Activated CD4-positive, CD25-positive, alpha-beta regulatory T cell treated with anti-CD3 and anti-CD28 coated beads, Interleukin-2, amount 50 U/mL, for 24 hours (primary cell): ENCODE measurements at regions not wholly inside any gene's neighbourhood (a gene's known extent, or its start where the extent isn't known, plus 50 kb on each side); places are given as distances from the start of the nearest gene placed in this dataset.
"Not testable (repeated sequence)": the region's sequence is repeated elsewhere in the genome, so short reads cannot be mapped to it uniquely, and the experiment has no call there.

Source experiments
- ATAC-seq, 2 donors: fragments of 150-1000 bp; cut with Tn5 transposase; one replicate each; pipeline ENCODE4 v1.10.0; 2021; ENCODE audit warnings: mild to moderate bottlenecking in 1 of 2, moderate library complexity in 1 of 2

DNA sequence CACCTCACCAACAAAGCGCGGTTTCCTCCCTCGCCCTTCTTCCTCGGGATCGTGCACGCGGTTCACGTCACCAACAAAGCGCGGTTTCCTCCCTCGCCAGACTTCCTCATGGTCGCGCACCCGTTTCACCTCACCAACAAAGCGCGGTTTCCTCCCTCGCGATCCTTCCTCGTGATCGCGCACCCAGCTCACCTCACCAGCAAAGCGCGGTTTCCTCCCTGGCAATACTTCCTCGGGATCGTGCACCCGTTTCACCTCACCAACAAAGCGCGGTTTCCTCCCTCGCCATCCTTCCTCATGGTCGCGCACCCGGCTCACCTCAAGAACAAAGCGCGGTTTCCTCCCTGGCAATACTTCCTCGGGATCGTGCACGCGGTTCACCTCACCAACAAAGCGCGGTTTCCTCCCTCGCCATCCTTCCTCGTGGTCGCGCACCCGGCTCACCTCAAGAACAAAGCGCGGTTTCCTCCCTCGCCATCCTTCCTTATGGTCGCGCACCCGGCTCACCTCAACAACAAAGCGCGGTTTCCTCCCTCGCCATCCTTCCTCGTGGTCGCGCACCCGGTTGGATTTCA is 565.9 kb upstream of the PFKP start:
- not testable (repeated sequence) for ATAC-seq

DNA sequence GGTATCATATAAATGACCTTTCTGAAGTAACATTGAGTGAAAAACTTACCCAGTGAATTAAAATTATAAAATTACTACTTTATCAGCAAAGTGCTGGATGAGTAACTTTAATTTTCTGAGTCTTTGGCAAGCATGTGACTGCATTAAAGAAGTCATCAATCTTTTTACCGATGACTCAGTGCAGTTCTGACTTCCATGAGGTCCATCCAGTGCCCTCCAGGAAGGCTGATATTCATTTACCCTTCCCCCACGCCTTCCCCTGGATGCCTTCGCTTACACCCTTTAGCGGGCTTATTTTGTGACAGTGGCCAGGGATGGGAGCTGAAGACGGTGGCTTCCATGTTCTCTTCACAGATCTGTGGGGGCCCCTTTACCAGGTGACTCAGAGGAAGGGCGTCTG is 572.9 kb upstream of the PFKP start:
- ATAC-seq = no peak

DNA sequence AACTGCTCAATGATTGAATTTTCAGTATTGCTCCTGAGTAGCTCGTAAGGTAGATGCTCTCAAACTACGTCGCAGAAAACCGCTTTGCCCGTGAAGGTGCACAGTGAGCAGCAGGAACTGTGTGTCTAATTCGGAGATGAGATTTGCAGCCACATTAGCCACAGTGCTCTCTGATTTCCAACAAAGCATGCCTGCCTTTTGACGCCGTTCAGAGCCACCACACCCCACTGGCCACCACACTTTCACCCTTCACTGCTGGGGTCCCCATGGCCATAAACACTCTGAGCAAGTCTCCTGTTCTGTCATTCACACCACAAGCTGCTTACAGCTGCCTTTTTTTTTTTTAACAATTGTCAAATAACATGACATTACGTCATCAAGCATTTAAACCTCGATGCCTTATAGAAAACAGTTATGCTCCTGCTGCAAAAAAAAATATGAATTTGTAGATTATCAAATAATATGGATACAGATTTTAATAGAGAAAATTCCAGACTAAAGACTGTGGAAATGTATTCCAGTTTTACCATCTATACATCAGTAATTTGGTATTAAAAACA is 578.8 kb upstream of the PFKP start:
- ATAC-seq = no peak

DNA sequence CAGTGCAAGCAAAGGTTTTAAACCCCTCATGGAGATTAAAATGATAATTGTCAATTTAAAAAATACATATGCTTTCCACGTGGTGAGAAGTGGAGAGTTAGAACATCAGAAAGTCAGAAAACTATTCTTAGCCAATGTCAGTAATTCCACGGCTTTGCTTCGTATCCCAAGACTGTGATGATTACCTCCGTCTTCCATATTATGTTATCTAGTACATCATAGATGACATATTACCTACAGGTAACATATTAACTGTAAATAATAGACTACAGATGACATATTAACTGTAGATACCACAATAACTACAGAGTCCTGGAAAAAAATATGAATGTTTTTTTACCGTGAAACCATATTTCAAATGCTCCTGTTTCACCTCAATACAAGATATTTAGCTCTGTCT is 579.4 kb upstream of the PFKP start:
- ATAC-seq = no peak

DNA sequence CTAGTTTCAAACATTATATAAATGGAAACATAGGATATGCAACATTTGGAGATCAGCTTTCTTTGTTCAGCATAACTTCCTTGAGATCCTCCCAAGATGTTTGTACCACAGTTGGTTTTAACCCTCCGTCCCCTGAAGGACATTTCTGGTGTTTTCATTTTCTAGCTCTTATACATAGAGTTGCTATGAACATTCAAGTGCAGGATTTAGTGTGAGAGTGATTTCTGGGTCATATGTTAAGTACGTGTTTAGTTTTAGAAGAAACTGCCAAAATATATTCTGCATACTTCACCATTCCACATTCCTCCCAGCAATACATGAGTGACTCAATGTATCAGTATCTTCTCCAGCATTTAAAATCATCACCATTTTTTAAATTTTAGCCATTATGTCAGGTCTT is 588.7 kb upstream of the PFKP start:
- ATAC-seq = no peak

DNA sequence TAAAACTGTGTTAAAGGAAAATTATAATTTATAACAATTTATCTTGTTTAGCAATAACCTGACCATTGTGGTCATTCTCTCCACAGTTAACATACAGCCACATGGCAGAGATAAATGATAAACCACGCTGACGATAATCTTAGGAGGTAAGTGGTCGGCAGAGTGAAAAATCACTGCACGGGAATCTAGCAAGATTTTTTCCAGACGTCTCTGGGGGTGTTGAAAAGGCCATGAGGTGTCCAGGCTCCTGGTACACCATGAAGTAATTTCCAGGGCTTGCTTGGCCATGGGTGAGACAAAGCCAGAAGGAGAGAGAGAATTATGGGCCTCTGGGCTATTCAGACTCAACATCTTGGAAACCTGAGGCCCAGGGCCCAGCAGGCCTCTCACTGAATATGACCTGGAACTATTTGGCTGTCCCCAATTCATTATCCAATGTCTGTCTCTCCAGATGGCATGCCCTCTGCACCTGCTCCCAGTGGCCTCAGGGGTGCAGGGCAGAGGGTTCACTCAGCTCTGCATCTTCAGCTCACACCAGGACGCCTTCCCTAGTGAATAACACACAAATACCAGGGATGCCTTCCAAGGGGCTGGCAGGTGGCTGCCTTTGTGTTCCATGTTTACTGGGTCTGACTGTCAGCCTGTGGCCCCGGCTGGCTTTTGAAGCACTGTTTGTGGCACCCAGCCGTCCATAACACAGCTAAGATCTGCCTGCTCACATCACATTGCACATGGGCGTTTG is 590.4 kb upstream of the PFKP start:
- ATAC-seq = no peak

DNA sequence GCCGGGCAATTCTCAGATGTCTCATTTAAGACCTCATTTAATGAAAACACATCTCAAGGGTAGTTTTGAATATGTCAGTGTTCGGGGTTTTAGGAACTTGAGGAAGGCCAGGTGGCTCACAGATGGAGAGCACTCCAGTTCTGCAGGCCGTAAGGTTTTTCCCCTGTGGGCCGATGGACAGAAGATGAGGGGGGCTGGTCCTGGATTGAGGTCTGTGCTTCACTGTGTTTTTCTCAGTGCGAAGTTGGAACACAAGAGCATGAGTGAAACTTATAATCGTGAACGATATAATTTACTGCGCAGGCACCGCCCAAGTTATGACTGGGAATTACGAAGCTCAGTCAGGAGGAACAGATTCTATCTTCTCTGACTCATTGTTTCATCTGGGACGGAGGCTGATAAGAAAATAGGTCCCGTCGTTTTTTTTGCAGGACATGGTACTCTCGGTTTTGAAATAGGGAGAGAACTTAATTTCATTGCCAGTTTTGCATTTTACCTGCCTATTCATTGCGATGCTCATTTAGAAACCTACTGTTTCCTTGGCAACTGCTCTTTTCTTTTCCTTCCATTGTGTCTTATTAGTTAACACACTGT is 591.0 kb upstream of the PFKP start:
- ATAC-seq = no peak

DNA sequence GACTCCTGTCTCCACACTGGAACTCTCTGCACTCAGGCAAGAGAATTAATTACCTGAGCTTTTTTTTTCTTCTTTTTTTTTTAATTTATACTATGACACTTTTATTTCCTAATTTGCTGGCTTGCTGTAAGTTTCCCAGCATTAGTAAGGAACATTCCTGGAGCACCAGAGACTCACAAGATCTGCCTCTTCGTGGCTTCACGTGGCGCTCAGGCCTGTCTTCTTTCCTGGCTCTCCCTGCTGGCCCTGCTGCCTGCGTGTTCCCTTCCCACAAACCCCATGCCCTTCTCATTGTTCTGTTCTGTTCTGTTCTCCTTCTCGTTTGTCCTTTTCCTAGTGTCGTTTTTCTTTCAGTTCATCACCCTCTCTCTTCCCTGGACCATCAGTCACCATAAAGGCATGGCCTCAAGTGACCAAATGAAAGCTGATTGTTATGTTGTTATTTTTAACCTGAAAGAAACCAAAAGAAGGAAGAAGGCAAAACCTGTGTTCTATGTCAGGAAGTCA is 591.6 kb upstream of the PFKP start:
- no peak for ATAC-seq

DNA sequence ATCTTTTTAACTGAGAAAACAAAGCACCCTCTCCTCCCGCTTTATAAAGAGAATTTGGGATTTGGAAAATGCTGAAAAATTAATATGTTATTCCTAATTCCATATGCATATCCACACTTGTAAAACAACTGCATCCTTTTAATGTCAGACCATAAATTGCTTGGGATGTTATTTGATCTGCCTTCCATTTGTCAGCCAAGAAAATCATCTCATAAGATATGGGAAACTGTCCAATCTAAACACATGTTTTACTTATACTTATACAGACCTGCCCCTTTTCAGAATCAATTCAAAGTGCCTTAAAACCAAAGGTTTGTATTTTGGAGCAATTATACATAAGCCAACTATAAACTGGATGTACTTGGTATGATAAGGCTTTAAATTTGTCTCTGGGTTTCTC is 595.5 kb upstream of the PFKP start:
- ATAC-seq = no peak

DNA sequence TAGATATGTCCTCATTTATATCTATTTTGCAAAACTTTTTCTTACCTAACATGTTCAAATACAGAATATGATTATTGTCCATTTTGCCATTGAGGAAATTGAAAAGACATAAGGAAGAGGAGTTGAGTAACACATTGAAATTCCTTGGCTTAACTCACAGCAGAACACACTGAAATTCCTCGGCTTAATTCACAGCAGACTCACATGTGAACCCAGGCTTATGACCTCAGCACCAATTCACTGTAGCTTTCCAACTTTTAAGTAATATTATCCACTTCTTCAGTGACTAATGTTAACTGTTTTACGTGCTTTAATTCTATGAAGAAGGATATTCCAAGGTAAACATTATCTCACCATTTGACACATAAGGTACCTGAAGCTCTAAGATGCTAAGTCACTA is 597.5 kb upstream of the PFKP start:
- no peak for ATAC-seq

DNA sequence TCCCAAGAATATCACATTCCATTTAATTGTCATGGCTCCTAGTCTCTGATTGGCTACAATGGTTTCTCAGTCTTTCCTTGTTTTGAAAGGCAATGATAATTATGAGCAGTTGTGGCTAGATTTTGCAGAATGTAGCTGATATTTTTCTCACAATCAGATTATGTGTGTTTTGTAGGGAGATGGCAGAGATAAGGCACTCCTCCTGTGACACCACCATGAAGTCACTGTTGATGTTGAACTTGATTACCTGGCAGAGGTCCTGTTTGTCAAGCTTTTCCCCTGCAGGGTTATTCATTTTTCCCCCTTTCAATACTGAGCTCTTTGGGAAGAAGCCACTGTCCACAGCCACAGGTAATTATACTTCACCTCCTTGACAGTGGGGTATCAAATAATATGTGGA is 602.9 kb upstream of the PFKP start:
- no peak for ATAC-seq

DNA sequence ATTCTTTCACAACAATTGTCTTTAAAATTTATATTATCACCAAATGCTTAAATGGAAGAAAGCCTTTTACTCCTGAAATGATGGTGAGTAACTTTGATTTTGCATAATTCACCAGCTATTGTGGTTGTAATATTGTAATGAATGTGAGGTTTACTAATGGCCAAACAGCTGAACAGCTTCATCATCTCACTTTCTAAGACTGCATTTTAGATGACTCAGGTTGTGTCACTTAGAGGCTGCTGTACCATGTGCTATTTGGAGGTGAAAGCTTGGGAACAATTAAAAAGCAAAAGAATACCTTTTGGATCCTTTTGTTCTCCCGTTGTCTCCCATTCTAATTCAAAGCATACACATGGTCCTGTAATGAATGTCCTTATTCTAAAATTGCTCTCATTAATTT is 604.0 kb upstream of the PFKP start:
- no peak for ATAC-seq

DNA sequence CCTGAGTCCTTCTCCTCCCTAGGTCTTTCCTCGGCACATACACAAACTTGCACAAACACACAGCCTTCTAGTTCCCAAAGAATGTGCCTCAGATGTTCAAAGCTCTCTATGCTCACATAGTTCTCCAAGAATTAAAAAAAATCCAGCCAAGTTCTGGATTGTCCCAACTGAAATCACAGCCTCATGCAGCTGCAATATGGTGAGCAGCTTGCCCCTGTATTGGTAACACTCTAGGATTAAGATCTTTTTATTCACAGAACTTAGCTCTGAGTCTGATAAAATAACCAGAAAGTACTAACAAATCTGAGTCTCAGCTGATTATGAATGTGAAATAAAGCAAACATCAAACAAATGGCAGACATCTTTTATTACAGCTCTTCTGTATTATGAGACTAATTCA is 604.8 kb upstream of the PFKP start:
- ATAC-seq = no peak

DNA sequence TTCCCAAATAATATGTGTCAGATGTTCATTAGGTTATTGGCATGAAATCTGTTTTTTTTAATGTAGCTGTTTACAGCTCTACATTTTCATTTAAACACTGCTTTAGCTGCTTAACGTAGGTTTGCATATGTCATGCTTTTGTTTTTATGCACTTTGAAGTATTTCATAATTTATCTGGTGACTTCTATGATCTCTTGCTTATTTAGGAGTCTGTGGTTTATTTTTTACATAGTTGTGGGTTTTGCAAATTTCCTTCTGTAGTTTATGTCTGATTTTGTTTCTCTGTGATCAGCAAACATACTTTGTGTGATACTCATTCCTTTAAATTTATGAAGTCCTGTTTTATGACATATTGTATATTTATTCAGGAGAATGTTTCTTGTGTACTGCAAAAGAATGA is 606.5 kb upstream of the PFKP start:
- ATAC-seq = no peak

DNA sequence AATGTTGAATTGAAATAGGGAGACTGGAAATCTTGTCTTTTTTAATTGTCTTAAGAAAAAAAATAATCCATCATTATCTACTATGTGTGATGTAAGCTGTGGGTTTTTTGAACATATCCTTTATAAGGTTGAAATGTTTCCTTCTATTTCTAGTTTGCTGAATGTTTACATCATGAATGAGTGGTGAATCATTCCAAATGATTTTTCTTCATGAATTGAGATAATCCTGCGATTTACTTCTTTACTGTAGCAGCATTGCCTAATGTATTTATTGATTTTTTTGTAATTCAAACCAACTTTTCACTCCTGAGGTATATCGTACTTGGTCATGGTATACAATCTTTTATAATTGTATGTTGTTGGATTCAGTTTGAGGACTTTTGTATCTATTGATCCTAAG is 607.6 kb upstream of the PFKP start:
- no peak for ATAC-seq

DNA sequence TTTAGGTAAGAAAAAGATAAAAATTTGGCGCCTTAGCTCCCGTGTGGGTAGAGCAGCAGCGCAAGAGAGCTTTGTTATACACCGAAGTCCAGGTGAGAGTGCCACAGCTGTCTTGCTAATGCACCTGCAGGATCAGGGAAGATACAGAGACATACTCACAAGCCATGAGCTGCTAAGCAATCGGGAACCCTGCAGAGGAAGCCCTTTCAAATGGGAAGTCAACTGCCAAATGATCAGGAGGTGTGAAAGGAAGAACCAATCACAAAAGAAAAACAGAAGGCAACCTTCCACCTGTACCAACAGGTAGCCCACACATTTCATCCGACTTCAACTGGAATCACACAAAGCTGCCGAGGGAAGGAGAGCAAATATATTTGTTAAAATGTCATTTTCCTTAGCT is 610.5 kb upstream of the PFKP start:
- ATAC-seq = no peak

DNA sequence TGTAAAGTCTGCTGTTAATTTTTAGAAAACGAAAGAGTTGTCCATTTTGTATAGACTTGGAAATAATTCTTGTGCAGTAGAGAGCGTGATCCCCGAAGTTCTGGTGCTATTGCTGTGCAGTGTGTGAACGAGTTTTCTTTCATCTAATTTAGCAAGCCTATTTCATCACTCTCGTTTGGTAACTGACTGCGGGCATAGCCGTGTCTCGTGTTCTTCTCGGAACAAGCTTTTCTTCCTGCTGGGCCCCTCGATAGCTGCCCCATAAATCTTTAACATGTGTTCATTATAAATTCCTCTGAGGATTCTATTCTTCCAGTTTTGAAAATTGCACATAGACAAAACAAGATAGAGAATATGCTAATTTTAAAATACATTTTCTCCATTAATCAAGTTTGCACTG is 622.0 kb upstream of the PFKP start:
- ATAC-seq = no peak

DNA sequence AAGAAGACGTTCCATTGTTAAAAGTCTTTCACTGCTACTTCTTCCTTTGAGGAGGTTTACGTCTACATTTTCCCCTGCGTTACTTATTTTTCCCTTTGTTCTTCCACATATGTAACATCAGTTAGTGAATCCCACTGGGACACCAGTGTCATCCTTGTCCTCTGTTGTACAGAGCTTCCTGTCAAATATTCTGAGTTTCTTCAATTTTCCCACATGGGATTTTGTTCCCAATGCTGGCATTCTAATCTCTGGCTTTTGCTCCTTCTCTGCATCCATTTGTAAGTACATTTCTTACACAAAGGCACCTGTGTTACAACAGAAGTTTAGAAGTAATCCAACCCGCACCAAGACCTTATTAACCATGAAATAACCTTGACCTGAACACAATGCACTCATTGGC is 627.4 kb upstream of the PFKP start:
- ATAC-seq = no peak

DNA sequence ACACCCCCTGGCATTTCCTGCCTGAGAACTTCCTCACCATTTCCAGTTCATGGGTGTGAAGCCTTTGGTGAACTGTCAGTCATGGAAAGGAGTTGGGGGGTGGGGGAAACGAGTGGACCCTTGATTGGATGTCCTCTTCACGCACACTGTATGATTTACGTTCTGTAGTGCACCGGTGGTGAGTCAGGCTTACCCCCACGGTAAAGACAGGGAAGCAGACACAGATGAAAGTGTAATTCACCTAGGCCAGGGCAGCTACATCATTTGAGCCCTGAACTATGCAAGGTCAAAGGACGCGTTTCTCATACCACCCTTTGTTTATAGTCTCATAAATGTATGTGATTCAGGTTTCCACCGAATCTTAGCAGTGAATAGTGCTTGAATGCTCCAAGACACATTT is 628.3 kb upstream of the PFKP start:
- no peak for ATAC-seq

DNA sequence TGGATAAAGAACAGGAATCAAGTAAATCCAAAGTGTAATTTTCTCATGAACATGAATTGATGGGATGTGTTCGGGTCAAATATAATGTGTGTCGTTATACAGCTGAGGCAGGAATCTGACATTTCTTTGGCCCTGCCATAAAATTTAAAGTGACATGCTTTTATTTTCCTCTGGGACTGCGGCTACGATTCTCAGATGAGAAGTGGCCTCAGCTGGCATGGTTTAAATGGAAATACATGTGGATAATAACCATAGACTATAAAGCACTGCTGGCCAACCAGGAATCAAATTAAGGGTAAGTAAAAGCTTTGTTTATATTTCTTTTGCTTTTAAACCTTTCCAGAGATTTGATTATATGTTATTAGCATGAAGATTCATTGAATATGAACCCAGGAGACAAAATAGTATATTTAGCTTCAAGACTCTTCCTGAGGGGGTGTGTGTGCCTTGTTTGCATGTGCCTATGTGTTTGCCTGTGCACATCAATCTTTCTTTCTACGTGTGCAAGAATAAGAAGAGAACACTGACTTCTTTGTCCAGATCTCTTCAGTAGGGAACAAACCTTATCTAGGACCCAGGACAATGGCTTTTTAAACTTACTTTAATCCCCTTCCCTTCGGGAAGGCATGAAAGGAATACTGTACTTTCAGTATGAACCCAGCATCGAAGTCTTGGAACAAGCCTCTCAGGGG is 629.0 kb upstream of the PFKP start:
- ATAC-seq = no peak

DNA sequence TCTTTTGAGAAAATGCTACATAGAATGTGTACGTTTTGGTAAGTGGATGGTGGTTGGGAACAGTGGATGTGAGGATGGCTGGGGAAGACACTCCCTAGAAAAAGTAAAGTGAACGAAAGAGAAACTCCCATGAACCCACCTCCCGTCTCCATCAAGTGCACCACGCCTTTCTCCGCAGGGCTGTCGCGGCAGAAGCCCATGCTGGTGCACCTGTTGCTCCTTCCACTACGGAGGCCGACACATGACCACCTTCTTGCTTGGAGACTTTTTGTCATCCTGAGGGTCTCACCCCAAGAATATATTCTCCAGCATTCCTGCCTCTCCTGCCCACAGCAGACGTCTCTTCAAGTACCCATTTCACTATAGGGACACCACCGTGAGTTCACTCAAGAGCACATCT is 630.4 kb upstream of the PFKP start:
- ATAC-seq = no peak

DNA sequence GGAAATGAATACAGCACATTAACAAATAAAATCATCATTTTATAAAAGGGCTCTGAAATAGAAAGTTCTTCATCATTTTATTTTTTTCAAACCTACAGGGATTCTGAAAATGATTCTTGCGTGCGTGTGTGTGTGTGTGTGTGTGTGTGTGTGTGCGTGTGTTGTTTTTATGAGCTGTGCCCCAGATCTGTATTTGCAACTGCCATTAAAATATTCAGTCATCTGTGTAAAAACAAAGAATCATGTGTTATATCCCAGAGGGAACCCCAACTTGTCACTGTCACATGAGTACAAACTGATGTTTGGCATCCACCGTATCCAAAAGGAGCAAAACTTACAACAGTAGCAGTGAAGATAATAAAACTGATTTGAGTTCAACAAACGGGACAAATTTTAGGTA is 635.4 kb upstream of the PFKP start:
- no peak for ATAC-seq

DNA sequence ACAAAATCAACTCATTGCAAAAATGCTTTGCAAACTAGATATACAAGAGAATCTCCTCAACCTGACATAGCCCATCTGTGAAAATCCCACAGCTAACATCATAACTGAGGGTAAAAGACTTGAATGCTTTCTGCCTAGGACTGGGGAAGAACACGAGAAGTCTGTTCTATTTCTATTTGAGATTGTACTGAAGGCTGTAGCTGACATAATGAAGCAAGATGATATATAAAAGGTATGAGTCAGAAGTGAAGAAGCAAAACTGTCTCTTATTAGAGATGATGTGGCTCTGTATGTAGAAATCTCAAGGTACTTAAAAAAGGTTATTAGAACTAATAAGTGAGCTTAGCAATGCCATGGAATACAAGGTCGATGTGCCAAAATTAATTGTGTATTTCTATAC is 639.9 kb upstream of the PFKP start:
- no peak for ATAC-seq

DNA sequence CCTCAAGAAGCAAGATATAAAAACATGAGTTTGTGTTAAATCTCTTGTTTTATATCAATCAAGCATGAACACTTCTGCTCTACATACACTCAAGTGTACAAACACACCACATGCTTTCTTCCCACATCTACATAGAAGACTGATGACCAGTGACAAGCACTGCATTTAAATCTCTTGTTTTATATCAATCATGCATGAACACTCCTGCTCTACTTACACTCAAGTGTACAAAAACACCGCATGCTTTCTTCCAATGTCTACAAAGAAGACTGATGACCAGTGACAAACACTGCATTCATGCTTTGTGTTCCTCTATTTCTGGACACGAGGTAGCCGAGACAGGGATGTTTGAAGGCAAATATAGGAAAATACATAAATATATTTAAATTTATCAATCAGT is 642.0 kb upstream of the PFKP start:
- no peak for ATAC-seq
